ENCODE measurements at regions not wholly inside any gene's neighbourhood (a gene's known extent, or its start where the extent isn't known, plus 50 kb on each side); places are given as distances from the start of the nearest gene placed in this dataset.

GRCh38 chr12:124441443-124442194 lies 125.8 kb downstream of the NCOR2 start:
- no peak for DNase-seq
- H3K4me3 Mint-ChIP-seq = no peak overlapping the region
- TF ChIP-seq CTCF (IDR thresholded peaks at IDR 0.05) = no peak
- peaks cover 60 to 63% of the 10 kb centered on the region in 2 donors for H3K36me3 Mint-ChIP-seq
- WGBS (ENCODE audit: insufficient coverage) = 97% methylated on average over 9 of the region's 18 CpGs
- peaks cover 69 to 88% of the 10 kb centered on the region in 2 donors for H3K36me3 ChIP-seq (replicated peaks in 1 of 2; ENCODE audit: control insufficient read depth in 1 of 2, insufficient read depth in 2 of 2, low read length in 2 of 2)
- H3K4me1 Mint-ChIP-seq = peaks cover 3% of the 10 kb centered on the region
- H3K4me2 ChIP-seq (replicated peaks; ENCODE audit: extremely low read depth, low read length, poor library complexity, severe bottlenecking) = no peak overlapping the region
- H3K27me3 ChIP-seq (ENCODE audit: control insufficient read depth in 2 of 2, insufficient read depth in 2 of 2, low read length in 2 of 2) = no peaks in the 10 kb centered on the region
- peak overlapping the region in 1 of 7 donors; percentile 70 for H3K27ac Mint-ChIP-seq
- no peak overlapping the region for H3K9ac ChIP-seq (ENCODE audit: insufficient read depth, low read length, poor library complexity, severe bottlenecking)
- H3K9me3 ChIP-seq (replicated peaks in 1 of 2; ENCODE audit: control insufficient read depth in 1 of 2, insufficient read depth in 1 of 2, low read length in 2 of 2) = no peaks in the 10 kb centered on the region
- no peak overlapping the region for H3K27ac ChIP-seq (ENCODE audit: low read depth in 1 of 2, low read length in 2 of 2)
- no peak overlapping the region for H3K4me3 ChIP-seq (replicated peaks in 1 of 3; ENCODE audit: low read depth in 2 of 3, low read length in 3 of 3)
- no peaks in the 10 kb centered on the region for H3K27me3 Mint-ChIP-seq (ENCODE audit: low read depth in 3 of 3)
- peaks cover 12% of the 10 kb centered on the region for H3K79me2 ChIP-seq (ENCODE audit: insufficient read depth, low read length)
- intact Hi-C loops (cut with micrococcal nuclease) = loop anchor here in 1 of 2 donors (5.0 kb wide), 1 partner anchor 41 kb away; no protein-coding TSS in a partner anchor
- no peak overlapping the region for H2AFZ ChIP-seq (ENCODE audit: insufficient read depth, low read depth, low read length, poor library complexity, severe bottlenecking)
- no peaks in the 10 kb centered on the region for H3K4me1 ChIP-seq (ENCODE audit: control insufficient read depth in 1 of 2, insufficient read depth in 2 of 2, low read length in 2 of 2)
- H4K20me1 ChIP-seq (ENCODE audit: insufficient read depth, low read length) = peaks cover 94% of the 10 kb centered on the region
- H3K9me3 Mint-ChIP-seq = no peaks in the 10 kb centered on the region

GRCh38 chr12:124440841-124441381 lies 126.5 kb downstream of the NCOR2 start:
- DNase-seq = no peak
- H3K9me3 Mint-ChIP-seq = no peaks in the 10 kb centered on the region
- no peaks in the 10 kb centered on the region for H3K4me1 ChIP-seq (ENCODE audit: control insufficient read depth in 1 of 2, insufficient read depth in 2 of 2, low read length in 2 of 2)
- peaks cover 94% of the 10 kb centered on the region for H4K20me1 ChIP-seq (ENCODE audit: insufficient read depth, low read length)
- H3K4me1 Mint-ChIP-seq = peaks cover 3% of the 10 kb centered on the region
- peaks cover 58 to 63% of the 10 kb centered on the region in 2 donors for H3K36me3 Mint-ChIP-seq
- intact Hi-C loops (cut with micrococcal nuclease) = loop anchor here in 1 of 2 donors (5.0 kb wide), 1 partner anchor 41 kb away; no protein-coding TSS in a partner anchor
- no peak overlapping the region for H3K9ac ChIP-seq (ENCODE audit: insufficient read depth, low read length, poor library complexity, severe bottlenecking)
- no peak overlapping the region for H3K4me3 ChIP-seq (replicated peaks in 1 of 3; ENCODE audit: low read depth in 2 of 3, low read length in 3 of 3)
- H3K9me3 ChIP-seq (replicated peaks in 1 of 2; ENCODE audit: control insufficient read depth in 1 of 2, insufficient read depth in 1 of 2, low read length in 2 of 2) = no peaks in the 10 kb centered on the region
- H3K27ac Mint-ChIP-seq = peak overlapping the region in 2 of 7 donors; percentile 1 to 18
- H3K27ac ChIP-seq (ENCODE audit: low read depth in 1 of 2, low read length in 2 of 2) = no peak overlapping the region
- H3K4me2 ChIP-seq (replicated peaks; ENCODE audit: extremely low read depth, low read length, poor library complexity, severe bottlenecking) = no peak overlapping the region
- H3K27me3 ChIP-seq (ENCODE audit: control insufficient read depth in 2 of 2, insufficient read depth in 2 of 2, low read length in 2 of 2) = no peaks in the 10 kb centered on the region
- WGBS (ENCODE audit: insufficient coverage) = 94% methylated on average over 11 of the region's 13 CpGs
- no peak overlapping the region for H3K4me3 Mint-ChIP-seq
- no peak for TF ChIP-seq CTCF (IDR thresholded peaks at IDR 0.05)
- H3K79me2 ChIP-seq (ENCODE audit: insufficient read depth, low read length) = peaks cover 5% of the 10 kb centered on the region
- H2AFZ ChIP-seq (ENCODE audit: insufficient read depth, low read depth, low read length, poor library complexity, severe bottlenecking) = no peak overlapping the region
- H3K36me3 ChIP-seq (replicated peaks in 1 of 2; ENCODE audit: control insufficient read depth in 1 of 2, insufficient read depth in 2 of 2, low read length in 2 of 2) = peaks cover 72 to 88% of the 10 kb centered on the region in 2 donors
- no peaks in the 10 kb centered on the region for H3K27me3 Mint-ChIP-seq (ENCODE audit: low read depth in 3 of 3)
